NCI-H1417 treated with DMSO at 0.1 percent for 48 hours (cell line): ENCODE measurements at regions not wholly inside any gene's neighbourhood (a gene's known extent, or its start where the extent isn't known, plus 50 kb on each side); places are given as distances from the start of the nearest gene placed in this dataset.
A peak's percentile ranks its signal among the peaks of the same experiment; 100 is the strongest.

Source experiments
- DNase-seq: peaks from one replicate; lab custom pipeline; 2025; lab: John Stamatoyannopoulos, UW

DNA sequence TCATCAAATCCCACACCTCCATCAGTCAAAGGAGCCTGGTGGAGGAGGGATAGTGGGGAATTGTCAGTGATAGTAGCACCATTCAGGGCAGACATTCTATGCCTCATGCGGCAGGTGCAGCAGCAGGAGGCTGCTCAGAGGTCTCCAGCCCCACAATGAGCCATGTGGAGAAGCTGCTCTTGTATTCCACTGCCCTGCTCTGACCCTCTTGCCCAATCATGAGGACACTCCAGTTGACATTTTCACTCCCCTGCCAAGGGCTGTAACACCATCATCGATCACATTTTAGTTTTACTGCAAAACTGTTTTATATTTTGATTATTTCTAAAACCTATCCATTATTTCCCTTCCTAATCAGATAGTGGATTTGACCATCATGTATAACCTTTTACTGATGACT is 487.6 kb upstream of the KLHL29 start:
- DNase-seq: no peak

DNA sequence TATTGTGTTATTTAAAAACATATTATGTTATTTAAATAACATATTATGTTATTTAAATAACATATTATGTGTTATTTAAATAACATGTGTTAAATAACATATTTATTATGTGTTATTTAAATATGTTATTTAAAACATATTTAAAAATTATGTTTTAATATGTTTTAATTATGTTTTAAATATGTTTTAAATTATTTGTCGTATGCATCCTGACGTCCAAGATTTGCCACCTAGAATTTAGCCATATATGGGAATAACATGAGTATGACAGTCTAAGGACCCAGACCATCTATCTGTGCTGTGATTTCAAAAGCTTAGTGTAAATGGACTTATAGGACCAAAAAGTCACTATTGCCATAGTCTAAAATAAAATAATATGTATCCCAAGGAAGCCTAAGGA is 484.3 kb upstream of the KLHL29 start:
- DNase-seq: no peak

DNA sequence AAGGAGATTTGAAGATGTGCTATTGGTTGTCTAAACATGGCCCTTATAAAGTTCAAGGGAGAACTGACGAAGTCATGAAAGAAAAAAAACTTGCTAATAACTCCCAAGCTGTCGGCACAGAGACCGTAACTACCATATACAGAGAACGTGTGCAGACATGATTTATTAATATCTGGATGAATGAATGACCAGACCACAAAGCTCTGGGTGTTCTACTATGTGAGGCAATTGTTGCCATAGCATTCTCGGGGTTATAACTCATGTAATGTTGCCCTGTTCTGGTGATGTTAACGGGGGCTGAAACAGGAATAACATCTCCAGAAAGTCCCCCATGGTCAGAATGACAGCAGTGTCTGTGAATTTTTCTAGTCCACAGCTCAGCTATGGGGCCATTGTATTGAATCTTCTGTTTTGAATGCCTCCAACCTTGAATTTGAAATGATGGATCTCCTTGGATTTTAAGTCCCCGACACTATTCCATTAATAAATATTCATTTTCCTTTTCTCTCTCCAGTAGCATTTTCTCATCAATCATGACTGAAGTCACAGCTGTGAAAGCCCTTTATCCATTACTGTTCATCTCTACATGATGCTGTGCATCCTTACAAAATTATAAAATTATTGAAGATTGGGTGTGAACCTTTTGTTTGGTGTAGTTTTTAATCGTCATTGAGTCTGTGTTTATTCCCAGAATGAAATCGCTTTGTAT is 483.4 kb upstream of the KLHL29 start:
- DNase-seq: no peak

GRCh38 chr2:22902180-22902550 is 482.8 kb upstream of the KLHL29 start:
- DNase-seq: no peak

DNA sequence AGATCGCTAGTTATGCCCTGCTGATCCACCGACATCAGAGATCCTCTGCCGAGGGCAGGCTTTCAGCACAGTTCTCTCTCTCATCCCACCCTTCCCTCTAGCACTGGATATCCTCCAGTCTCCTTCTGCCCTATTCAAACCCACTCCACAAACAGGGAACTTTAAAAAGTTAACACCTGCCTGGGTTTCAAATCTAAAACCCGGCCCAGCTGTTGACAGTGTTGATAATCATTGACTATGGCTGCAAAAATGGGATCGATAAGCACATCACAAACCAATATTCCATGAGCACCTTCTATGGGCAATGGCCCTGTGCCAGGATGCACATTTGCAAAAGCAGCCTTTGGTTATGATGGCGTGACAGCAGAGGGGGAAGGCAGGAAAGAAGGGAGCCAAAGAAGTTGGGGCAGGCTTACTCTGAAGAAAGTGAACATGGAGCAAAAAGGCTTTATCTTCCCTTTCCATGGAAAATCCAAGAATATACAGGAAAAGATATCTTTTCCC is 482.3 kb upstream of the KLHL29 start:
- no peak for DNase-seq

GRCh38 chr2:22903616-22904015 is 481.4 kb upstream of the KLHL29 start:
- no peak for DNase-seq

- no peak for DNase-seq
Measured at GRCh38 chr2:22904126-22904684, 480.8 kb upstream of the KLHL29 start.

DNA sequence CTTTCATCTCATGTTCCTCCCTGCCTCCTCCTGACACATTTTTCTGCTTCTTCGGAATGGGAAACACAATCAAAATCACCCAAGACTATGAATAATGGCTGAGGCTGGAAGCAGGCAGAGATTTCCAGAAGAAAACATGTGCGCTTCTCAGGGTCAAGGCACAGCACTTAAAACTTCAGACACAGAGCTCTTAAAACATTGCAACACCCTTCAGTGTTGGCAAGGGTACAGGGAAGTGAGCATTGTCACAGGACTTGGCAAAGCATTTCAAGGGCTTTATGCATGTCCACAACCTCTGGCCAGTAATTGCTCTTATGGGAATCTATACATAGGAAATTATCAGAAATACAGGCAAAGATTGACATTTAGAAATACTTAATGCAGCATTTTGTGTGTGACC is 477.6 kb upstream of the KLHL29 start:
- no peak for DNase-seq

DNA sequence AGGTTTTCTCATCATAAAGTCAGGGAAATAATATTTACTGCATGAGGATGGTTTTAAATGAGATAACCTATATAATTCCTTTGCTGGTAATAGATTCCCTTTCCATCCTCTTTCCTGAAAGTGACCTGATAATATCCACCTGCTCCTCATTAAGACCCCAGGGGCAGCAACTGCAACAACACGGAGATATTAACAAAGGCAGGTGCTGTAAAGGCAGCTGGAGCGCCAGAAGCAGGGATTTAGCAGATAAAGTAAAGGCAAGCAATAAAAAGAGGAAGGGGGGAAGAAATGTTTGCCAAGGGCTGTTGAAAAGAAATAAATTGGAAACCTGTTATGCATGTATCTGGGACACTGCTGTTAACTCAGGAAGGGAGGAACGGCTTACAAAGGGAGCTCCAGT is 472.6 kb upstream of the KLHL29 start:
- peak; percentile 17 for DNase-seq

DNA sequence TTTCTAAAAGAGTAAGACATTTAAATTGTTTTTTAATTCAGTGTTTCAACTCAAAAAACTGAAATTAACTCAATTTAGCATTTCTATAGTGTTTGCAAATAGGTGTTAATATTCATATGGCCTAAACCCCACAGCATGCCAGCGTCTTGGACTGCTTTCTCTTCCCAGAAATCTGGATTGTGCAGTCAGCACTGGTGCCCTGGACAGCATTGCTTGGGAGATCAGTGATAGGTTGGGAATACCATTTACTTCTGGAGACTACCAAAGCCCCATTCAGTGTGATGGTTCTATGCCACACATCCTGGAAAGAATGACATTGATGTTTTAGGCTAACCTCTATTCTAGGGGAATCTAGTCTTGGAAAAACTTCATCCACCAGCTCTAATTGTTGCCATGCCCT is 455.0 kb upstream of the KLHL29 start:
- DNase-seq: no peak

GRCh38 chr2:22930781-22931180 is 454.2 kb upstream of the KLHL29 start:
- DNase-seq: no peak

DNA sequence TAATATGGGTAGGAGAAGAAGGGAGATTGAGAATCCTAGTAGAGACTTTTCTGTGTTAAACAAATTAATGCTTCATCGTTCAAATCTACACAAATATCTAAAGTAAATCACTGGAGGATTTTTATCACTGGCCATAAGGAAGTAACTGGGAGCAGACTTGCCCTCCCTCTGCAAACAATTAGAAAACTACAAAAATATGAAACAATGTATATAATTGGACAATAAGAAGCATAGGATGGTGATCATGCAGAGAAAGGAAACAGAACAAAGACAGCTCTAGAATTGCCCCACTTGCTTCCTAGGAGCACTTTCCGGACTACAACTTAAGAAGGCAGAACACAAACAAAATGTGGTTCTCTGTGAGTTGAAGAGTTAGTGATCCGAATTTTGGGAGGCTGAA is 452.7 kb upstream of the KLHL29 start:
- no peak for DNase-seq

DNA sequence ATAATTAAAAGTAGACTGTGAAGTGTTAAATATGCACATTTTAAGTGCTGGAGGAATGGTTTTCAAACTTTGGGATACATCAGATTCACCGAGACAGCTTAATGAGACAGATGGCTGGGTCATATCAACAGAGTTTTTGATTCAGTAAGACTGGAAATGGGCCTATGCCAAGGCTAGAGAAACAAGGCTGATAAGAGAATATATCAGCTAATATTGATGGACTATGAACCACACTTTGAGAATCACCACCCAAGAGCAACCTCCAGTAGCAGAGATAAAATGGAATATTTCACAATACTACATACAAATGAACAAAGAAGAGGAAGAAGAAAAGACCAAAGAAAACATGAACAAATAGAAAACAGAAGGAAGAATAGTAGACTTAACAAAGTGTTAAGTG is 450.2 kb upstream of the KLHL29 start:
- no peak for DNase-seq

DNA sequence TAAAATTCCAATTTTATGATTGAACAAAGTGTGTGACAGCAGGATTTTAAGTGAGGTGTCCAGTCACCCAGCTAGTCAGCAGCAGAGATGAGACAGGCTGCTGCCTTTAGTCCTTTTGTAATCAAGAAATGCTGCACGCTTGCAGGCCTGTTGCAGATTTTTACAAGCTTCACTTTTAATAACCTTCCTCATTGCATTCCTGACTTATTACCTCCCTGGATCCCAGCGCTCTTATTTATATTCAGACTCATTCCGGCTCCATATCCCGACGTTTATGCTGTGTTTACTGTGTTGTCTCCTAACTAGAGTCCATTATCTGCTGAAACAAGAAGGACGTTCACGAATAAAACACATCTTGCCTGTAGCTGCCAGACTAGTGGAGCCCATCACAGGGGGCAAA is 442.5 kb upstream of the KLHL29 start:
- no peak for DNase-seq

- no peak for DNase-seq
Measured at GRCh38 chr2:22944143-22944542, 440.8 kb upstream of the KLHL29 start.

GRCh38 chr2:22946553-22946952 is 438.4 kb upstream of the KLHL29 start:
- no peak for DNase-seq

GRCh38 chr2:22947741-22948140 is 437.2 kb upstream of the KLHL29 start:
- DNase-seq: no peak

- no peak for DNase-seq
Measured at GRCh38 chr2:22950431-22950830, 434.5 kb upstream of the KLHL29 start.

DNA sequence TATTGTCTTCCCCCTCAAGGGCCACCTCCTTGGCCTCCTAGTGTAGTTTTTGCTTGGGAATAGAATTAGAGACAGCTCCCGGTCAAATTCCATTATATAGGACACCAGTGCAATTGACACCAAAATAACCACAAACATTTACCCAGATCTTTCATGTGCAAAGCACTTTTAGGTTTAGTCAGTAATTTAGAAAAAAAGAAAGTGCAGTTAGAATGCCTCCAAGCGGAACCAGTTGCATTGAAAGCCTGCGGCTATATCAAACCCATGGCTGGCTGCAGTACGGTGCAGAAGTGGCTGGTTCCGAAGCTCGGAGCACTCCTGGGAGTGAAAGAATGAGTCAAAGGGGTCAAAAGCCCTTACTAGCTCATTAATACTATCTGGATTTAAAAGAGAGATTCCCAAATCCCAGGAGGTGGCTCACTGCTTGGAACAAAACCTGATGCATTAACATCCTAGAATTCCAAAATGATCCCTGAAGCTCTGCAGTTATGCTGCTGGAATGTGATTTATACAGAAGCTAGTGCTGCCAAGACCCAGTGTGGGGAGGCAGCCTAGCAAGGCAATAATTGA is 432.2 kb upstream of the KLHL29 start:
- no peak for DNase-seq

DNA sequence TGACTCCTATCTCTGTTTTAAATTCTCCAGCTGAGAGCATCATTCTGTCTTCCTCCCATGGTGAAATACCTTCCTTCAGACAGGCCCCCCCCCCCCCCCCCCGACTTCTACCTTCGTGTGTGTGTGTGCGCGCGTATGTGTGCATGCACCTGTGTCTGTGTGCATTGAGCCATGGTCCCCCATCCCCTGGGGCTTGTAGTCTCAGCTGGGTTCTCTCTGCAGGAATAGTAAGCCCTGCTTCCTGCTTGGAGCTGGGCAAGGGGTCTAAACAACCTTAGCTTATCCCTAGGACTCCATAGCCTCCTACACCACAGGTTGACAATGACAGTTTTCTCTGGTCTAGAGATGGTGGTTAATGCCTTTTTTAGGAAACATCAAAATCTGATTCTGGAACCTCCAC is 427.5 kb upstream of the KLHL29 start:
- DNase-seq: no peak

DNA sequence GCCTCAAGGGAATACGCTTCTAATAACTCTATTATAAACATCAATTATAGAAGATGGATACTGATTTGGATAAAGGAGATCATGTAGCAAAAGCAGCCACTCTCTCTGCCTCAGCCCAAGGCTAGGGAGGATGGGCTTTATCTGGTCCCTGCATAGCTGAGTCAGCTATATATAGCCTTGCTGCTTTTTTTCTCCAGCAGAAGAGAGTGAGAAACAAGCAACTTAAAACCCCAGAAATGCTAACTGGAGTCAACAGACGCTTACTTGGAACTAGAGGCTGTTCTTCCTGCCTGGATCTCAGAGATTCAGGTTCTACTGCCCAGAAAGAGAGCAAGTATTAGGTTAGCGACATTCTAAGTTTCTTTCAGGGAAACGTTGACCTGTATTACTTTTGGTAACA is 426.7 kb upstream of the KLHL29 start:
- DNase-seq: no peak

DNA sequence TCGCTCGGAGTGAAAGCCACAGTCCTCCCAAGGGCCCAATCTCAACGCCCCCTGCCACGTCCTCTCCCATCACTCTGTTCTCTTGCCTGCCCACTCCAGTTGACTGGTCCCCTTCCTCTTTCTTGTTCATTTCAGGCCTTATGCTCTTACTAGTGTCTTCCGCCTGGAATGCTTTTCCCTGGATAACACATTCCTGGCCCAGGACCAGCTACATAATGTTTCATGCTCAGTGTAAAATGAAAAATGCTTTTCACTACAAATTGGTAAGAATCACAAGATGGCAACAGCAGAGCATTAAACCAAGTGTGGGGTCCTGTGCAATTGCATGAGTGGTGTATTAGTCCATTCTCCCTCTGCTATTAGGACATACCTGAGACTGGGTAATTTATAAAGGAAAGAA is 417.2 kb upstream of the KLHL29 start:
- no peak for DNase-seq

GRCh38 chr2:22970284-22970975 is 414.5 kb upstream of the KLHL29 start:
- DNase-seq: no peak
